ENCODE measurements at regions not wholly inside any gene's neighbourhood (a gene's known extent, or its start where the extent isn't known, plus 50 kb on each side); places are given as distances from the start of the nearest gene placed in this dataset.

DNA sequence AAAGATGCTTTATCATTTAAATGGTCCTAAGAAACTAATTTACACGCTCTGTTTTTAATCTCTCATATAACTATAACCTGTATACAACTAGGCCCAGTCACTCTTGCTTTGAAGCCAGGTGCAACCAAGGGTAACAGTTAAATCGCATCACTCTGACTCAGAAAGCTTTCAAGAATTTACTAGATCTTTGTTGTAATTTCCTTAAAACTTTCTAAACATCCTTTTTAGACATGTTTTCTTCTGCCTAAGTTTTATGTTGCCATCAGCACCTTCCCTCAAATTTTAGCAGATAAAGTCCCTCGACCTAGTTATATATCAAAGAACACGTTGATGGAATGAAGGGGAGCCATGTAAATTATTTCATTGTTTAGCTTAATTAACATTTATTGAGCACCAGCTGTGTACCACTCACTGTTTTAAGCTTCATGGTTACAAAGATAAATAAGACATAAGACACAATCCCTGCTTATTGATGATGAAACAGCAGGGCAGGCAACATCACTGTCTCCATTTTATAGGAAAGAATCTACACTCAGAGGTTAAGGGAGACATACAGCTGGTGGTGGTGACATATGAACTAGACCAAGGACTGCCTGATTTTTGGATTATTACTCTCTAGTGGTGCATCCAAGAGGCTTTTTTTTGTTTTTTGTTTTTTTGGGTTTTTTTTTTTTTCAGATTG is 101.0 kb downstream of the CD200R1L start:
- H3K4me3 ChIP-seq (ENCODE audit: control insufficient read depth, low read depth, low read length) = no peak overlapping the region
- no peak for DNase-seq (ENCODE audit: low read depth)

GRCh38 chr3:112744825-112745566 is 101.7 kb downstream of the CD200R1L start:
- TF ChIP-seq CTCF (conservative IDR thresholded peaks at IDR 0.05; ENCODE audit: control insufficient read depth, insufficient read depth, low read depth, low read length) = no peak
- peak; percentile 51 for DNase-seq (ENCODE audit: low read depth)
- H3K4me3 ChIP-seq (ENCODE audit: control insufficient read depth, low read depth, low read length) = no peak overlapping the region

More for the DNA sequence above, 101.0 kb downstream of the CD200R1L start:
- TF ChIP-seq CTCF (conservative IDR thresholded peaks at IDR 0.05; ENCODE audit: control insufficient read depth, insufficient read depth, low read depth, low read length) = no peak

DNA sequence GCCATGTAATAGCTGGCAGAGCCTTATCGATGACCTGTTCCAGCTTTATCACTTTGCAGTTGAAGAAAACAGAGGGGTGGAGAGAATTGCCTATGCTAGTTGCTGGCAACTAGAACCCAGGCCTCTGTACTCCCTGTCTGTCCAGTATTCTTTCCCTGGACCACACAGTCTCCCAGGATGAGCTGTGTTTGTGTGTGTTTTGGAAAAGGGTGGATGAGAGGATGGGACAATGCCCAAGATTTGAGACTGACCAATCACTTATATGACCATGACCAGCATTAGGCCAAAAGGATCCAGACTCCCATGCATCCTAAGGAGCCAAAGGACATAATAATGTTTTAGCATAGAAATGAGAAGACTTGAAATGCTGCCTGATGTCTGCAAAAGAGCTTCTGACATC is 102.6 kb downstream of the CD200R1L start:
- H3K4me3 ChIP-seq (ENCODE audit: control insufficient read depth, low read depth, low read length) = no peak overlapping the region
- TF ChIP-seq CTCF (conservative IDR thresholded peaks at IDR 0.05; ENCODE audit: control insufficient read depth, insufficient read depth, low read depth, low read length) = no peak

DNA sequence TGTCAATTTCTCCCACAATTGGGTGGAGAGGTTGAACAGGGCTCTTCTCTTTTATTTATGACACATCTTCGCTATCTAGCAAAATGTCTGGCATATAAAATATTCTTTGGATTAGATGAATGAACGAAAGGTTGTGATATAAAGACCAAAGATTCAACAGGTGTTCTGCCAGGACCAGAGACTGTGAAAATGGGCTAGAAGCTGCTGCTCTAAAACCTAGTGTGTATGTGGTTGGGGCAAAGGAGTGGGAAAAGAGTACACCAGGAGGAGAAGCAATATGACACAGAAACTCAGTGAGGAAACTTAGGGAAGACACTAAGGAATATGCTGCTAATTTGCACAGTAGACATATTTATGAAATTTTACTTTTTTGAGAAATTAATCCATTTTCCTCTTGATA is 102.0 kb upstream of the CCDC80 start:
- no peak overlapping the region for H3K4me3 ChIP-seq (ENCODE audit: control insufficient read depth, low read depth, low read length)
- no peak for TF ChIP-seq CTCF (conservative IDR thresholded peaks at IDR 0.05; ENCODE audit: control insufficient read depth, insufficient read depth, low read depth, low read length)
- DNase-seq (ENCODE audit: low read depth) = no peak

More for the DNA sequence above, 102.6 kb downstream of the CD200R1L start:
- no peak for DNase-seq (ENCODE audit: low read depth)

- no peak for TF ChIP-seq CTCF (conservative IDR thresholded peaks at IDR 0.05; ENCODE audit: control insufficient read depth, insufficient read depth, low read depth, low read length)
- no peak for DNase-seq (ENCODE audit: low read depth)
- no peak overlapping the region for H3K4me3 ChIP-seq (ENCODE audit: control insufficient read depth, low read depth, low read length)
These were observed 101.0 kb upstream of the CCDC80 start for GRCh38 chr3:112741983-112742382.

DNA sequence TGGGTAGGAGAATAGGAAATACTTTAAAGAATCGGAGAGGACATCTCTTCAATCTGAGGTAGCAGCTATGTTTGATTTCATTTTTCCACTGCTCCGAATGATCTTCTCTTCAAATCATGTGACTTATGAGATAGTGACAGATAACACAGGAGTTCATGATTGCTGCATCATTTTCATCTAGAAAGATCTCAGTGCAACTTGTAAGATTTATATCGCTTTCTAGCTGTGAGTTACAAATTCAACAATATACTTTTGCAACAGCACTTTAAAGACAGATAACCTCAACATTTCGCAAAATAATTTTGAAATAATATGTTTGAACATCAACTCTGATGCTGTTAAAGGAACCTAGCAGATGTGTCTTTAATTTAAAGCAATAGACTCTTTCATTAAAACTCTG is 99.9 kb upstream of the CCDC80 start:
- no peak overlapping the region for H3K4me3 ChIP-seq (ENCODE audit: control insufficient read depth, low read depth, low read length)
- no peak for DNase-seq (ENCODE audit: low read depth)
- no peak for TF ChIP-seq CTCF (conservative IDR thresholded peaks at IDR 0.05; ENCODE audit: control insufficient read depth, insufficient read depth, low read depth, low read length)
